ENCODE measurements at regions not wholly inside any gene's neighbourhood (a gene's known extent, or its start where the extent isn't known, plus 50 kb on each side); places are given as distances from the start of the nearest gene placed in this dataset.

GRCh38 chr6:79385333-79385732, 150.9 kb upstream of the HMGN3 start:
- ChIA-PET CTCF (ENCODE audit: low intra/inter-chr PET ratio, low total read pairs) (no interaction called here), POLR2A (no interaction called here)
- no peak overlapping the region for H3K4me2 ChIP-seq (ENCODE audit: low read depth, low read length)
- H3K27ac ChIP-seq (ENCODE audit: extremely low read length, insufficient read depth, low read length) = no peak overlapping the region
- no peaks in the 10 kb centered on the region for H3K79me2 ChIP-seq (ENCODE audit: insufficient read depth, low read length)
- no peaks in the 10 kb centered on the region for H4K20me1 ChIP-seq (ENCODE audit: insufficient read depth, low read length)
- 3% methylated on average over 1 of the region's 1 CpG for WGBS (ENCODE audit: low lambda C conversion rate)
- no peak overlapping the region for H3K4me3 ChIP-seq (replicated peaks in 1 of 3; ENCODE audit: insufficient read depth in 1 of 3, low read depth in 2 of 3, low read length in 3 of 3)
- no peaks in the 10 kb centered on the region for H3K9me3 ChIP-seq (ENCODE audit: low read length)
- H3K4me1 ChIP-seq (ENCODE audit: insufficient read depth, low read length) = no peaks in the 10 kb centered on the region
- intact Hi-C loops (cut with micrococcal nuclease; ENCODE audit: unreplicated experiment) = no loop called here
- no peaks in the 10 kb centered on the region for H3K27me3 ChIP-seq (ENCODE audit: control insufficient read depth in 1 of 2, insufficient read depth in 2 of 2, low read length in 2 of 2)
- DNase-seq (ENCODE audit: low spot score) (no peak), FAIRE-seq (no peak), ATAC-seq (no peak)
- no peak for TF ChIP-seq ZNF225 (CRISPR knock-in tag; IDR thresholded peaks at IDR 0.05)
- no peak for TF ChIP-seq ATRX (CRISPR knock-in tag; IDR thresholded peaks at IDR 0.05; ENCODE audit: borderline replicate concordance)
- no peak for TF ChIP-seq CREM (IDR thresholded peaks at IDR 0.05)
- no peak for TF ChIP-seq CREM (CRISPR knock-in tag; IDR thresholded peaks at IDR 0.05)
- no peak for TF ChIP-seq ZBTB37 (CRISPR knock-in tag; IDR thresholded peaks at IDR 0.05)
- no peak for TF ChIP-seq ZNF652 (CRISPR knock-in tag; IDR thresholded peaks at IDR 0.05; ENCODE audit: borderline replicate concordance, low read depth)
- TF ChIP-seq ZNF224 (CRISPR knock-in tag; IDR thresholded peaks at IDR 0.05) = no peak
- TF ChIP-seq CC2D1A (CRISPR knock-in tag; IDR thresholded peaks at IDR 0.05) = no peak
- TF ChIP-seq ZNF780A (CRISPR knock-in tag; IDR thresholded peaks at IDR 0.05) = no peak
- TF ChIP-seq STAT6 (CRISPR knock-in tag; IDR thresholded peaks at IDR 0.05; ENCODE audit: borderline replicate concordance) = no peak
- no peak for TF ChIP-seq TMF1 (CRISPR knock-in tag; IDR thresholded peaks at IDR 0.05; ENCODE audit: low read depth)
- no peak for TF ChIP-seq PRPF4 (IDR thresholded peaks at IDR 0.05; ENCODE audit: low read depth, low read length, poor library complexity, severe bottlenecking)
- no peak for TF ChIP-seq NFRKB (IDR thresholded peaks at IDR 0.05)
- TF ChIP-seq ZNF484 (CRISPR knock-in tag; IDR thresholded peaks at IDR 0.05; ENCODE audit: borderline replicate concordance, low read depth) = no peak
- TF ChIP-seq ZBTB39 (CRISPR knock-in tag; IDR thresholded peaks at IDR 0.05) = no peak
- no peak for TF ChIP-seq THRA (CRISPR knock-in tag; IDR thresholded peaks at IDR 0.05; ENCODE audit: borderline replicate concordance)
- no peak for TF ChIP-seq ZNF121 (CRISPR knock-in tag; IDR thresholded peaks at IDR 0.05)
- no peak for TF ChIP-seq MAFK (conservative IDR thresholded peaks at IDR 0.05 in 1 of 2, IDR thresholded peaks at IDR 0.05 in 1 of 2; ENCODE audit: low read length in 2 of 2)
- no peak for TF ChIP-seq MED13 (CRISPR knock-in tag; IDR thresholded peaks at IDR 0.05)
- no peak for TF ChIP-seq ZNF616 (CRISPR knock-in tag; IDR thresholded peaks at IDR 0.05; ENCODE audit: low read depth)
- no TSS peak for BruUV-seq (replicated peaks)
- H2AFZ ChIP-seq (ENCODE audit: low read length) = no peak overlapping the region
- H3K9ac ChIP-seq (ENCODE audit: insufficient read depth, low read depth, low read length) = no peak overlapping the region
- H3K36me3 ChIP-seq (replicated peaks in 1 of 2; ENCODE audit: control insufficient read depth in 1 of 2, insufficient read depth in 2 of 2, low read length in 2 of 2) = no peaks in the 10 kb centered on the region
- in situ Hi-C loops (cut with HindIII; ENCODE audit: extremely low pct_ligation_motif_present, low pct_unique_long_range_greater_than_20kb) = no loop called here

Measured in HepG2 (cell line).